ENCODE measurements at regions not wholly inside any gene's neighbourhood (a gene's known extent, or its start where the extent isn't known, plus 50 kb on each side); places are given as distances from the start of the nearest gene placed in this dataset.

DNA sequence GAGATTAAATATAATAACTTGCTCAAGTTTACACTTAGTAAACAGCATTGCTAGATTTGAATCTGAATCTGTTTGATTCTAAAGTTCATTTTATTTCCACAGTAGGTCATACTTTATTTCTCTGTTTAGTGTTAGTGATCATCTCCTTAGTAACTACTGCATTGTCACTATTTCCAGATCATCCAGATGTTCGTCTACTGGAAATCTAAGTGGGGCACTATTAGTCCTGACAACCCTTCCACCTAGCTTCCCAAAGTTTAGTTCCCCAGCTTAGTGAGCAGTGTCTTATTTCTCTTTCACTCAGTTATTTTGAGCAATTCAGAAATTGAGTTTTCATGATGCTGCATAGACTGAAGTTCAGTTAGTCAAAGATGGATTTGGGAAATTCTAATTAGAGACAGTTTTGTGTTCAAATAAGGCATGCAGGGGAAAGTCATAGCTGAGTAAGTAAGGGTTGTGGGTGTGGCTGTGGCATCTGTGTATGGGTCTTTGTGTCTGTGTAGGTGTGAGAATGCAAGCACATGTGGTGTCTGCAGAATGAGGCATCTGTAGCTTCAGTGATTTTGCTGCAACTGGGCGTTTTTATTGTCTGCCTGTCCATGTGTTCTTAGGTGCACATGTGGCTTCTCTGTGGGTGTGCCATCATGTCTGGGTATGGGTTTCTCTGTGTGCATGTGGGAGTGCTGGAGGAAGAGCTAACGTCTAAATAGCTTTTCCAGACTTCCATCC is 107.3 kb downstream of the NTMT2 start:
- TF ChIP-seq POLR2A (IDR thresholded peaks at IDR 0.05), result no peak
- TF ChIP-seq, protein P1, sequence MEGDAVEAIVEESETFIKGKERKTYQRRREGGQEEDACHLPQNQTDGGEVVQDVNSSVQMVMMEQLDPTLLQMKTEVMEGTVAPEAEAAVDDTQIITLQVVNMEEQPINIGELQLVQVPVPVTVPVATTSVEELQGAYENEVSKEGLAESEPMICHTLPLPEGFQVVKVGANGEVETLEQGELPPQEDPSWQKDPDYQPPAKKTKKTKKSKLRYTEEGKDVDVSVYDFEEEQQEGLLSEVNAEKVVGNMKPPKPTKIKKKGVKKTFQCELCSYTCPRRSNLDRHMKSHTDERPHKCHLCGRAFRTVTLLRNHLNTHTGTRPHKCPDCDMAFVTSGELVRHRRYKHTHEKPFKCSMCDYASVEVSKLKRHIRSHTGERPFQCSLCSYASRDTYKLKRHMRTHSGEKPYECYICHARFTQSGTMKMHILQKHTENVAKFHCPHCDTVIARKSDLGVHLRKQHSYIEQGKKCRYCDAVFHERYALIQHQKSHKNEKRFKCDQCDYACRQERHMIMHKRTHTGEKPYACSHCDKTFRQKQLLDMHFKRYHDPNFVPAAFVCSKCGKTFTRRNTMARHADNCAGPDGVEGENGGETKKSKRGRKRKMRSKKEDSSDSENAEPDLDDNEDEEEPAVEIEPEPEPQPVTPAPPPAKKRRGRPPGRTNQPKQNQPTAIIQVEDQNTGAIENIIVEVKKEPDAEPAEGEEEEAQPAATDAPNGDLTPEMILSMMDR (IDR thresholded peaks at IDR 0.05), result no peak
